GM10248 (cell line): ENCODE measurements at regions not wholly inside any gene's neighbourhood (a gene's known extent, or its start where the extent isn't known, plus 50 kb on each side); places are given as distances from the start of the nearest gene placed in this dataset.
"Not testable (repeated sequence)": the region's sequence is repeated elsewhere in the genome, so short reads cannot be mapped to it uniquely, and the experiment has no call there.

ENCODE experiments used
- CTCF ChIA-PET: fragments of 300-600 bp; sonication (Branson Sonifier 250); formaldehyde crosslinking; extraction: SDS; loops from one replicate; lab custom pipeline; 2021; ENCODE audit warnings: antibody characterized with exemption; lab: Yijun Ruan, JAX
- POLR2A ChIA-PET: fragments of 350-650 bp; sonication (Branson Sonifier 250); formaldehyde crosslinking; extraction: SDS; loops from one replicate; lab custom pipeline; 2020; ENCODE audit warnings: antibody characterized with exemption; lab: Yijun Ruan, JAX
- DNase-seq: peaks from one replicate; pipeline ENCODE4 v3.0.0; 2012; ENCODE audit errors: extremely low spot score
- CTCF ChIP-seq: IDR thresholded peaks from 2 replicates; pipeline ENCODE4 v1.5.1; 2012; ENCODE audit warnings: mild to moderate bottlenecking, low read depth; ENCODE audit errors: extremely low read depth, missing control alignments, control extremely low read depth

- TF ChIP-seq CTCF, result no peak
- ChIA-PET CTCF (no interaction called here), POLR2A (no interaction called here)
- no peak for DNase-seq
Observed at GRCh38 chr10:4902571-4903011, 60.6 kb upstream of the AKR1C1 start.

- DNase-seq, POLR2A ChIA-PET: not testable (repeated sequence)
- CTCF ChIA-PET, result interaction anchor here (0.7 kb wide), 1 partner anchor 54 kb away, joined by 3 read pairs; no protein-coding TSS in a partner anchor
Observed at GRCh38 chr10:4903126-4903525, 60.1 kb upstream of the AKR1C1 start.

- DNase-seq, POLR2A ChIA-PET: not testable (repeated sequence)
- CTCF ChIA-PET, result interaction anchor here (0.7 kb wide), 1 partner anchor 54 kb away, joined by 3 read pairs; no protein-coding TSS in a partner anchor
Observed at GRCh38 chr10:4903675-4904074, 59.5 kb upstream of the AKR1C1 start.

GRCh38 chr10:4909118-4909517 lies 54.1 kb upstream of the AKR1C1 start:
- no peak for TF ChIP-seq CTCF
- ChIA-PET CTCF (interaction anchor here (0.6 to 1.7 kb wide), 3 partner anchors 15 to 431 kb away, joined by 3 to 4 read pairs (median 3); no protein-coding TSS in a partner anchor), POLR2A (no interaction called here)
- DNase-seq, result no peak
